Adrenal gland (tissue), 9 donors: ENCODE measurements at regions not wholly inside any gene's neighbourhood (a gene's known extent, or its start where the extent isn't known, plus 50 kb on each side); places are given as distances from the start of the nearest gene placed in this dataset.

Experiments
- DNase-seq, 7 donors: peaks; one replicate each; pipeline ENCODE4 v3.0.0-alpha.2; 2019 to 2020
- H3K27ac ChIP-seq, 5 donors: fragments of 200-600 bp; sonication (generic) in 4 of 5; 1 replicate in 3 of 5; 2 replicates in 2 of 5; pipeline versions ENCODE4 v1.5.1 to v1.8.0; 2016 to 2020; ENCODE audit warnings: mild to moderate bottlenecking in 1 of 5
- H3K27me3 ChIP-seq: fragments of 200-600 bp; 2 replicates; pipeline ENCODE4 v1.8.0; 2021
- H3K36me3 ChIP-seq, 2 donors: fragments of 200-600 bp; replicated peaks in 1 of 2; 1 replicate in 1 of 2; 2 replicates in 1 of 2; pipeline versions ENCODE4 v1.5.1 to v1.8.0; 2018 to 2022
- H3K4me1 ChIP-seq, 2 donors: fragments of 200-600 bp; replicated peaks in 1 of 2; 1 replicate in 1 of 2; 2 replicates in 1 of 2; pipeline versions ENCODE4 v1.5.1 to v1.8.0; 2018 to 2021
- H3K4me3 ChIP-seq, 4 donors: fragments of 200-600 bp; sonication (generic) in 3 of 4; one replicate each; pipeline ENCODE4 v1.5.1; 2016 to 2018
- H3K9me3 ChIP-seq, 3 donors: fragments of 200-600 bp; sonication (generic) in 1 of 3; replicated peaks in 1 of 3; 1 replicate in 2 of 3; 2 replicates in 1 of 3; pipeline versions ENCODE4 v1.5.1 to v1.8.0; 2016 to 2021
- CTCF ChIP-seq, 6 experiments: fragments of 450-650 bp in 4 of 6; fragments of 200-600 bp in 2 of 6; sonication (generic) in 1 of 6; IDR thresholded peaks; 1 replicate in 5 of 6; 2 replicates in 1 of 6; pipeline versions ENCODE4 v1.5.1 to v1.8.0; 2016 to 2021; ENCODE audit warnings: antibody characterized with exemption in 6 of 6, mild to moderate bottlenecking in 2 of 6, moderate library complexity in 1 of 6
- POLR2A ChIP-seq, 2 donors: fragments of 450-650 bp; IDR thresholded peaks; one replicate each; pipeline ENCODE4 v1.6.1; 2017; ENCODE audit warnings: antibody characterized with exemption in 2 of 2, mild to moderate bottlenecking in 2 of 2, moderate library complexity in 1 of 2
- WGBS, 4 donors: extraction: QIAGEN DNeasy Blood & Tissue Kit in 2 of 4; methylation state at CpG; one replicate each; pipeline versions ENCODE4 v1.1.5 to v1.1.7; 2013 to 2017; 5-methylcytosine and 5-hydroxymethylcytosine counted together
- intact Hi-C, 2 donors: fragments of 100-400 bp; cut with DNase I; formaldehyde crosslinking; loops; one replicate each; pipeline versions ENCODE4 v1.14.1 to v1.15.0; 2022 to 2023
- donor health status: healthy with polysubstance abuse.
- donor health status: Bipolar disorder and iron deficiency.
- donor health status: DM: yes; HTN: yes; CAD: no.
- donor health status: DM: no; HTN: no; CAD: no.
- donor health status: DM: no; HTN: no; CAD: no.

- Histone ChIP-seq H3K4me3 (no peak overlapping the region), H3K27ac (no peak overlapping the region), H3K36me3 (no peaks in the 10 kb centered on the region), H3K4me1 (no peaks in the 10 kb centered on the region), H3K9me3 (peaks cover 0 to 8% (median 0%) of the 10 kb centered on the region in 3 donors), H3K27me3 (no peaks in the 10 kb centered on the region)
- no peak for DNase-seq
- intact Hi-C loops = no loop called here
- 71 to 82% (median 76%) methylated on average over 7 of the region's 7 CpGs for WGBS, 4 donors
- TF ChIP-seq POLR2A (IDR thresholded peaks at IDR 0.05) (no peak), CTCF (IDR thresholded peaks at IDR 0.05) (no peak)
Measured at GRCh38 chr1:170369000-170369399, 163.0 kb upstream of the GORAB start.

GRCh38 chr1:170369417-170369816 is 162.5 kb upstream of the GORAB start:
- intact Hi-C loops = no loop called here

GRCh38 chr1:170370087-170370486 is 161.9 kb upstream of the GORAB start:
- no peak for DNase-seq
- H3K36me3 ChIP-seq = no peaks in the 10 kb centered on the region
- H3K4me1 ChIP-seq = no peaks in the 10 kb centered on the region
- no peak overlapping the region for H3K27ac ChIP-seq
- H3K9me3 ChIP-seq = no peaks in the 10 kb centered on the region
- intact Hi-C loops = no loop called here
- TF ChIP-seq POLR2A (IDR thresholded peaks at IDR 0.05) = no peak
- no peak for TF ChIP-seq CTCF (IDR thresholded peaks at IDR 0.05)
- no peaks in the 10 kb centered on the region for H3K27me3 ChIP-seq
- 90 to 96% (median 91%) methylated on average over 9 of the region's 9 CpGs for WGBS, 4 donors
- no peak overlapping the region for H3K4me3 ChIP-seq

More at GRCh38 chr1:170369417-170369816, 162.5 kb upstream of the GORAB start:
- no peak overlapping the region for H3K27ac ChIP-seq
- H3K9me3 ChIP-seq = peaks cover 0 to 3% (median 0%) of the 10 kb centered on the region in 3 donors
- H3K36me3 ChIP-seq = no peaks in the 10 kb centered on the region
- H3K4me1 ChIP-seq = no peaks in the 10 kb centered on the region
- no peak for DNase-seq
- TF ChIP-seq CTCF (IDR thresholded peaks at IDR 0.05) = no peak
- no peak for TF ChIP-seq POLR2A (IDR thresholded peaks at IDR 0.05)
- no peak overlapping the region for H3K4me3 ChIP-seq
- no peaks in the 10 kb centered on the region for H3K27me3 ChIP-seq
- 85 to 98% (median 90%) methylated on average over 4 of the region's 4 CpGs for WGBS, 4 donors

GRCh38 chr1:170375082-170375723 is 156.8 kb upstream of the GORAB start:
- Histone ChIP-seq H3K27me3 (no peaks in the 10 kb centered on the region), H3K4me1 (no peaks in the 10 kb centered on the region), H3K36me3 (no peaks in the 10 kb centered on the region), H3K9me3 (no peaks in the 10 kb centered on the region), H3K4me3 (no peak overlapping the region), H3K27ac (no peak overlapping the region)
- 61 to 83% (median 78%) methylated on average over 3 of the region's 3 CpGs for WGBS, 4 donors
- DNase-seq = no peak
- intact Hi-C loops = no loop called here
- no peak for TF ChIP-seq CTCF (IDR thresholded peaks at IDR 0.05)
- no peak for TF ChIP-seq POLR2A (IDR thresholded peaks at IDR 0.05)
